NCI-H774 (cell line): ENCODE measurements at regions not wholly inside any gene's neighbourhood (a gene's known extent, or its start where the extent isn't known, plus 50 kb on each side); places are given as distances from the start of the nearest gene placed in this dataset.

ENCODE experiments used
- DNase-seq: peaks from one replicate; lab custom pipeline; 2025; lab: John Stamatoyannopoulos, UW

DNA sequence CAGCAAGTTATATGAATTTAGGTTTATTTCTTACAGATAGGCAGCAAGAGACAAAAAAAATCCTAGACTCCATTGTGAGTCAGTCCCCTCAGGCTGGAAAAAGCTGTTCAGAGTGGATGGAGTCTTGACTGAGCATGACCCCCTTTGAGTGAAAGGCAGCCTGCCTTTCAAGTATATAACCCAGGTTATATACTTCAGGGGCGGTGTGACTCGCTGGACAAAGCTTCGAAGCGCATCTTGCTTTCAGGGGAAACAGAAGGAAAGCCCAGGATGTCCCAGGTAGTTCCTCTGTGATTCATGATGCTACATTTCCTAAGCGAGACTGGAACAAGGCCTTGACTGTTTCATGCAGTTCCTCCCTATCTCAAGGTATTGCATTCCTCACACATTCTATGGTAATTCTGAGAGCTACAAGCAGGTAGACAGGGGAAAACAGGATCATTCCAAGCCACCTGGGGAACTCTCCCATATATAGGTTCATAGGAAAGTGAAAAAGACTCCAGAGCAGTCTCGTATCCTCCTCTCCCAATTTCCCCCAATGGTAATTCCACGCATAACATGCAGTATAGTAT lies 1244.1 kb upstream of the CDH6 start:
- no peak for DNase-seq

DNA sequence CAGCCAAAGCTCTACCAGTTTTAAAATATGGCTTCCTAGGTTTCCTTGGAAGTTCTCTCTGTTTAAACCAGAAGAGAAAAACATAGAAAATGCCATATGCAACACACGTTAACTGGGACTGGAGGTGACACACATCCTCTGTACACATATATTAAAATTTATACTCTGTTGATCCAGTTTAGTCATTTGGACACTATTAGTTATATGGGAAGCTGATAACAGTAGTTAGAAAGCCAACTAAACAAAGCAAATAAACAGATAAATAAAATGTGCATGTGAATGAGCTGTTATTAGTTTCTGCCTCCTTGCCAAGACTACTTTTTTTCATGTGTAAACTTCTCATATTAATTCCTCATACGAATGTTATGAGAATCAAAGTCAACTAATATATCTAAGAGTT lies 1249.2 kb upstream of the CDH6 start:
- no peak for DNase-seq

DNA sequence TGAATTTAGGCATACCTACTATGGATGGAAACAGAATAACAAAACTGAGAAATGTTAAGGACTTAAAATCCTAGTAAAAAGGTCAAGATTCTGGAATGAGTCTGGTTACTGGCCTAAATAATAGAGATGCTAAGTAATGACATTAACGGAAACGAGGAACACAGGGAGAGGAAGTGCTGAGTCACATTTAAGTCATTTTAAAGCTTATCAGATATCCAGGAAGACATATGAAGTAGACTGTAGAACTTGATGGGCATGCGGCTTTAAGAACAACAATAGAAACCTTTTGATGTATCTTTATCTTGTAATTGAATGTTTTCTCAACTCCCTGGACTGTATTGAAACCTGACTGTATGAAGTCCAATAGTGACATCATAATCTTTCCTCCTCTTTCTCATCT lies 1251.4 kb upstream of the CDH6 start:
- no peak for DNase-seq

DNA sequence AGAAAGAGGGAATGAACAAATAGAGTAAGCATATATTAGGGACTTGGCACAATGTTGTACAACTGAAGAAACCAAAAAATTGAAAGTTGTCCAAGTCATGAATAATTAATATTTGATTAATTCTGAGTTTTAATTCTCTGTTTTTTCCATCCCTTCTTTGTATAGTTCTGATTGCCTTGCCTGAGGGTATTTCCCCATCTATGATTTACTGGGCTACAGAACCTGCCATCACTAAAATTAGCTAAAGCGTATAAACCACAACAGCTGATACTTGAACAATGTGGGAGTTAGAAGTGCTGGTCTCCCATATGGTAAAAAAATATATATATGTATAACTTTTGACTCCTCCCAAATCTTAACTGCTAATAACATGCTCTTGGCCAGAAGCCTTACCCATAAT lies 1253.5 kb upstream of the CDH6 start:
- DNase-seq: no peak

DNA sequence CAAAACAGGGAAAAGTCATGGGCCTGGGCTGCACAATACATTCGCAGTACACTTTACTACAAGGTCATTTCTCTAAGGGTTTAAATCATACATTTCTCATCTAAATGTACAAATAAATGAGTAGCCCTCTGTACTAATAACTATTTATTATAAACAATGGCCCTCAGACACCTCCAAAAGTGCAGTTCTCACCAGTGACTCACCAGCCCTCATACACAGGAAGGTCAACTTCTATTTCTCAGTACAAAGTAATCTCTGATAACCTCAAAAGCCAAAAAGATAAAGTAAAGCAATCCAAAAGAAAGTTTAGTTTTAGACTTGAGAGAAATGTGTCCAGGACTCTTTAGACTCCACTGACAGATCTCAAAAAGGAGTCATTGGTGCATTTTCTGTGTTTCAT lies 1258.1 kb upstream of the CDH6 start:
- no peak for DNase-seq

DNA sequence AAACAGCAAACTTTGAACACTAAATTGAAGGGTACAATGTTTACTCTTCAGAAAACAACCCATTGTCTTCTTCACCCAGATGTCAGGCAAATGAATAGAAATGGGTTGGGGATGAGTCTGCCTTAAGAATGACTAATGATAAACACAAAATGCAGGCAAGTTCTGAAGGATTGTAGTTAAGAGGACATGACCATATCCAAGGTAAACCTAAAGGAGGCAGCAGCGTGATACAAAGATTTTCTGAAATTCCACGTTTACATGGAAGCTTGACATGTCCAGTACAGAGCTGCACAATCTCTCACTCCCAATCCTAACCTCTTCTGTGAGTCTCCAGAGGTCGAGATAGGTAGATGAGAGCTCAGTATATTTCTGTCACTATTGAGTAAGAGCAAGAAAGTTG lies 1263.2 kb upstream of the CDH6 start:
- no peak for DNase-seq

DNA sequence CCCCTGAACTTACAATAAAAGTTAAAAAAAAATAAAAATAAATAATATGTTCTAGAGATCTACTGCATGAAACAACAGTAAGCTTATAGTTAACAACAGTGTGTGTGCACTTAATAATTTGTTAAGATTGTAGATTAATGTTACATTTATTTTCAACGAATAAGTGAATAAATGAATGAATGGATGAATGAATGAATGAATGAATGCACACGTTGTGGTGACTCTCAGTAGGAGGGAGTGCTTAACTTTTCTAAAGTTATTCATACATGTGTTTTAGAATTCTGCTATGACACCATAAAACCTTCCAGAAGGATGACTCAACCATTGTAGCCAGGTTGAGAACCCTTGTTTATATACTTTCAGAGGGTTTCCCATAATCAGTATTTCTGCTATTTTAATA lies 1269.4 kb upstream of the CDH6 start:
- DNase-seq: no peak

DNA sequence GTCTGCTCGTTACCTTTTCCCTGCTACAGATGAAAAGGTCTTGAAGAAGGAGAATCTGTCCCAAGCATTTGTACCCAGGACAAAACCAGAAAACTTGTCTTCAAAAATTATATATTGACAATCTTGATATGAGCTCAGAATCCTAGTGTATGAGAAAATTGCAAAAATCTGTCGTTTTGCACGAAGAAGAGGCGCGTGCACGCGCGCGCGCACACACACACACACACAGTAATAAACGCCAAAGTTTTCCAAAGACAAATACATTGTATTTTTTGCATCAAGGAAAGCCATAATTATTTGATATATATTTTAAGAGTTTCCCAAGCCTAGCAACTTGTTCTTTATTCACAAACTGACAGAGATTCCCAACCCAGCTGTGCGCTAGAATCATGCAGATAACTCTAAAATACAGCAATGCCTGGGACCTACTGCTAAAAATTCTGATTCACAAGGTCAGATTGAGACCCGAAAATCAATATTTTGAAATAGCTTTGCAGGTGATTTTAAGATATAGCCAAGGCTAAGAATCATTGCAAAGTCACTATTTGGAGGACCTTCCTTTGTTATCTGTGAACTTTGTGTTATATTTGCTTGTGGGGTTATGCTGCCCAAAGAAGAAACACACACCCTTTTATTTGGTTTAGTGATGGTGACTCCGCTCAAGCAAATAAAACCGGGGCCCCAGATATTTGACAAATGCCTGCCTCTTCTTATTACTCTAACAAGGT lies 1287.7 kb upstream of the CDH6 start:
- no peak for DNase-seq

DNA sequence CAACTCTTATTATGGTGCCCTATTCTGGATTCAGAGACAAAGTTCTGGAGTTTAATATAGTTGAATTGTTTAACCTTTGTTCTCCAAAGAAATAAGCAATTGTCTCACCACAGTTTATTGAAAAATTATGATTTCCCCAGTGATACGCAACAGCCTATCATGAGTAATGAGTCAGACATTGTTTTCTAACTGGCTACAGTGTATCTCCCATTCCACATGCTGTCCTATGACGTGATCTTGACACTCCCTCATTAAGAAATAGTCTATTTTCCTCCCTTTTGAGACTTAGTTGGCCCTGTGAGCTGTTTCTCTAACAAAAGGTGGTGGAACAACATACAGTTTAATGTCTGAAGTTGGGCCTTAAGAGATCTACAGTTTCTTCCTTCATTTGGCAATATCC lies 1290.6 kb upstream of the CDH6 start:
- DNase-seq: no peak

DNA sequence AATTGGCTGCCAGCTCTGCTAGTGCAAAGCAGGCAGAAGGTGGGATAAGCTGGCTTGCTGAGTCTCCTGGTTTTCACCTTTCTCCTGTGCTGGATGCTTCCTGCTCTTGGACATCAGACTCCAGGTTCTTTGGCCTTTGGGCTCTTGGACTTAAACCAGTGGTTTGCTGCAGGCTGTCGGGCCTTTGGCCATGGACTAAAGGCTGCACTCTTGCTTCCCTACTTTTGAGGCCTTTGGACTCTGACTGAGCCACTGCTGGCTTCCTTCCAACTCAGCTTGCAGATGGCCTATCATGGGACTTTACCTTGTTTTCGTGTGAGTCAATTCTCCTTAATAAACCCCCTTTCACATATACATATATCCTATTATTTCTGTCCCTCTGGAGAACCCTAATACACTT lies 1293.9 kb upstream of the CDH6 start:
- no peak for DNase-seq

DNA sequence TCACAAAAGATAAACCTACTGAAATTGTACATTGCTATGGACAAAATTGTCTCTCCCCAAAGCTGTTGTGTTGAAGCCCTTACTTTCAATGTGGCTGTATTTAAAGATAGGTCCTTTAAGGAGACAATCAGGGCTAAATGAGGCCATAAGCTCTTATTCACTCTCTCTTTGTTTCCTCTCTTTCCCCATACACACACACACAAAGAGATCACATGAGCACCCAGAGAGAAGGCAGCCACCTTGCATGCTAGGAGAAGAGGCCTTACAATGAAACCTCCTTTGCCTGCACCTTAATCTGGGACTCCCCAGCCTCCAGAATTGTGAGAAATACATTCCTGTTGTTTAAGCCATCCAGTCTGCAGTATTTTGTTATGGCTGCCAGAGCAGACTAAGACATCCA lies 1295.6 kb upstream of the CDH6 start:
- no peak for DNase-seq

DNA sequence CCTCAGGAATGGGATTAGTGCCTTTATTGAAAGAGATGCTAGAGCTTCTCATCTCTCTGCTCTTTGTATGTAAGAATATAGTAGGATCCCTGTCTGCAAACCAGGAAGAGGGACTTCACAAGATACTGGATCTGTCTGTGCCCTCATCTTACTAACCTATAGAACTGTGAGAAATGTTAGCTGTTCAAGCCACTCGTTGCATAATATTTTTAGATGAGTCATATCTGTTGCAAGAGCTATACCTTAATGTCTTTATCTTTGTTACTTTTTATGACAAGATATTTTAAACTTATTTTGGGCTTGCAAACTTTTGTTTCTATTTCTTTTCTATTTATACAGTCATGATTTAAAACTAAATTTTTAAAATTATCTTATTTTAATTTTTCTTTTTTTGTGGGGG lies 1296.8 kb upstream of the CDH6 start:
- DNase-seq: no peak

DNA sequence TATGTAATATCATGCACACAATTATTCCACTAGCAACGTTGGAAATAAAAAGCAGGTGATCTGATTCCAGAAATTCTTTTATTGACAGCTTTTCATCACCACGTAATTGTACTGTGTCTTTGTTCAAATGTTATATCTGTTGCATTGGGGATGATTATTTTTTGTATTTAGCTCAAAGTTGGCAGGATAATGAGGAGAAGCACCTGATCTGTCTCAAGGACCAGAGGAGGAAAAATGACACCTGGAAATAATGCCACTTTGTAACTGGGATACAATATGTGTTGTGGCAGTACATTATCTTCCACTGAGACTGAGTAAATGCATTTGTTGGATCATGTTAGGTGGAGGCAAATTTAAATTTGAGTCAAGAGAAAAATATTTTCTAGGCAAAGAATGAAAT lies 1298.8 kb upstream of the CDH6 start:
- no peak for DNase-seq

DNA sequence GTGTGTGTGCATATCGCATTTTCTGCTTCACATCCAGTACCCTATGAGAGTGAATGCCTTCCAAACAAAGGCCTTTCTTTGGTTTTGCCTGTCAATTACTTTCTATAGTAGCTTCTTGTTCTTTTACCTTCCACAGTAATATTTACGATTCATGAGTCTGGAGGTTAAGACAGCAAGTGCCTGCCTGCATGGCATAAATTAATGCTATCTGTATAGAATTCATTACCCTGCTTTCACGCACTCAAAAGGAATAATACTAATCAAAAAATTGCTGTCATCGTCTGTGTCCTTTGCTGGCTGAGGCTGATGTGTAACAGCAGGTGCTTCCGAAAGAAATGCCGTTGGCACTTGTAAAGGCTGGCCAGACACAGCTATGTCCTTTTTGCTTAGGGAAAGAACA lies 1304.4 kb upstream of the CDH6 start:
- DNase-seq: no peak

DNA sequence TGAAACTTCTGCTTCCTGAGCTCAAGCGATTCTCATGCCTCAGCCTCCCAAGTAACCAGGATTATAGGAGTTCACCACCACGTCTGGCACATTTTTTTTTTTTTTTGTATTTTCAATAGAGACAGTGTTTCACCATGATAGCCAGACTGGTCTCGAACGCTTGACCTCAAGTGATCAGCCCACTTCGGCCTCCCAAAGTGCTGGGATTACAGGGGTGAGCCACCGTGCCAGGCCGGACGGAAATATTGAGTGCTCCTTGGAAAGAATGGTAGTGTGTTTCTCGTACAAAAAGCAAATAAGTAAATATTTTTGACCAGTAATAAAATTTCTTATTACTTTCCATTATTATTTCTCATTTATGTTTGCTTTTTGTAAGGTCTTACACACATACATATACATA lies 1307.9 kb upstream of the CDH6 start:
- DNase-seq: no peak

DNA sequence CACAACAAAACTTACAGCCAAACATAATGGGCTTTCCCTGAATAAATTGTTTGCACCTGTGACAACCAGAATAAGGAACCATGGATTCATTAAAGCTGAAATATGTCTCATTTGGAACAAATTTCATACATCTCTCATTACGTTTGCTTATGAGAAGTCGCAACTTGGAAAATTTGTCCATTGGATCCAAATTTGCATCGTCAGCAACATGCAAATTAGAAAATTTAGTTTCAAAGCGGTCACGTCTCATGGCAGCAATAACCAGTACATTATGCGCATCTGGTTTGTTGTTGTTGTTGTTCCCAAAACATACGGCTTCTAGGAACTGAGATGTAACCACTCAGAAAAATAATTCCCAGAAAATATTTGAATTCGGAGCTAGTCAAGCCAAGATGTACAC lies 1311.5 kb upstream of the CDH6 start:
- DNase-seq: no peak

DNA sequence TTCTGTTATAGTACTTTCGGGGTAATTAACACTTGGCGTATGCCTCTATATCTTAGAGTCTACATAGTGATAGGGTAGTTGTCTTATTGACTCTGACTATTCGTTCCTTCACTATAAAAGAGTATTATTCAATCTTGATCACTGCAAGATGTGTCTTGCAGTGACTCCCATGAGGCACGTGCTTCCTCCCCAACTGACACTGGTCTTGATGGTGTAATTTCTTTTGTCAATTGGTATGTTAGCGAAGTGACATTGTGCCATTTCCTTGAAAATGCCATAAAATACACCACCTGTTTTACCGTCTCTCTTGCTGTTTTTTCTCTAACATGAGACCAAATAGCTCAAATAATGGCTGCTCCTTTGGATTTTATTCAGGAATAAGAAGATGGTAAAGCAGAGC lies 1314.1 kb upstream of the CDH6 start:
- DNase-seq: no peak

DNA sequence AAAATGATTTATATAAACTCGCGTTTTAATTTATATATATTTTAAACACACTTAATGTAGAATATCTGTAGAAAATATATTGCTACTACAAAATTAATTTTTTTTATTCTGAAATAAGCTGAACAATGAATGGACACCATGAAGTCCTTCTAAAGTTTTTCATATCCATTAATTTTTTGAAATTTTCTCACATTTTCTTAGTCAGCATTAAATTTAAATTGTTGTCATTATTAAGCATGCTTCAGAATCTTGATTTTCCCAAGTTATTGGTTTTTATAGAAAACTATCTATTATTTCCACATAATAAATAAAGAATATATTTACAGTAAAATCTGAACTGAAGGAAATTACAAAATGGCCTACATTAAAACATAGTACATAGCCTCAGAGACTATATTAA lies 1314.9 kb upstream of the CDH6 start:
- DNase-seq: no peak

DNA sequence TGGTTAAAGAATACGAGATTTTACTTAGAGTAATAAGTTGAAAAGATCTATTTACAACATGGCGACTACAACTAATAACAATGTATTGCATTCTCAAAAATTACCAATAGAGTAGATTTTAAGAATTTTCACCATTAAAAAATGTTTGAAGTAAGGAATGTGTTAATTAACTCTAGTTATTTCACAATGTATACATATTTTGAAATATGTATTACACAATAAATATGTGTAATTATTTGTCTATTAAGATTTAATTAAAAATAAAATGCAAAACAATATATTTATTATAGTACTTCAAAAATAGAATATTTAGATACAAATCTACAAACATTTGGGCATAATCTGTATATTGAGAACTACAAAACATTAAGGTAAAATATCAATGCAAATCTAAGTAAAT lies 1326.3 kb upstream of the CDH6 start:
- DNase-seq: no peak

DNA sequence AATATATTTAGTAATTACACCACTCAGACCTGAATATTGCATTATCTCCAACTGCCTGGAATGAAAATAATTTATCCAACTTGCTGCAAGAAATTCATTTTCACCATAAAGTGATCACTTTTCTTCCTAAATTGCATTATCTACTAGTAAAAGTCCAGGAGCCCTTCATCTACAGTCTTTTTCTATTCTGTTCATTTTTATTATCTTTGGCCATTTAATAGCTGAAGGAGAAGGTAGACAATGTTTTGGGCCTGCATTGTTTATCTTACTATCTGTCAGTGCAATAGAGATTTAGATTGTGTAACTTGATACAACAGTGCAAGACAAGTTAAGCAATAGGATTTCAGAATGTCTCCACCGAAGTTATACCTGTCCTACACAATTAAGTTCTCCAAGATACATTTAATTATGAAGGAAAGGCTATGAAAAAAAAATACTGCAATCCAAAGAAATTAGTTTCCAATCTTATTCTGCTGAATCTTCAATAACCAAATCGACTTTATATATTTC lies 1339.7 kb upstream of the CDH6 start:
- DNase-seq: no peak

DNA sequence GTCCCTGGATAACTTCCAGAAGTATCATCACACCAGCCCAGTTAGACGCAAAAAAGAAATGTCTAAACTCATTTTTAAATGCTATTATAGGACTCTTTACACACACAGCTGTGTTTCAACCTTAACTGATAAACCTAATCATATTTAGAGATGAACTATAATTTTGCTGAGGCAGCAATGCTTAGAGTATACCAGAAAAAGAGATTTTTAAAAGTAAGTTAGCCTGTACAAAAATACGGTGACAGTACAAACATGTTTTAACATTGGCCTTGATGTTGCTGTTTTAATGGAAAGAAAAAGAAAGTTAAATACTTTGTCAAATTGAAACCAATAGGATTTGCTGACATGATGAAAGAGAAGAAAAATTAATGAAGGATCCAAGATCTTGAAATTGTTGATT lies 1341.2 kb upstream of the CDH6 start:
- DNase-seq: no peak

DNA sequence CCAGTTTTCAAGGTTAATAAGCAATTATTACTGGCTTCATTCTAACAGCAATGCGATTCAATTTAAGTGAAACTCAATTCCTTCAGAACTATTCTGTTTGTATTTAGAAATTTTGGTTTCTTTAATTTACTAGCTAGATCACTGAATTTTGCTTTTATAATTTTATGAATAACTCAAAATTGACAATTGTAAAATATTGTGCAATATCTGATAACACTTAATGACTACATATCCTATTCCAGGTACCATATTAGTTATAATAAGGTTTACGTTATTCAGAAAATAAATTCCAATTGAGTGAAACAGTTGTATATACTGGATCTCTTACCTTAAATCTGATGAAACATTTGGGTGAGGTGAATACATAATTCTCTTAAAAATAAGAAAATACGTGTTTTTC lies 1348.3 kb upstream of the CDH6 start:
- no peak for DNase-seq

DNA sequence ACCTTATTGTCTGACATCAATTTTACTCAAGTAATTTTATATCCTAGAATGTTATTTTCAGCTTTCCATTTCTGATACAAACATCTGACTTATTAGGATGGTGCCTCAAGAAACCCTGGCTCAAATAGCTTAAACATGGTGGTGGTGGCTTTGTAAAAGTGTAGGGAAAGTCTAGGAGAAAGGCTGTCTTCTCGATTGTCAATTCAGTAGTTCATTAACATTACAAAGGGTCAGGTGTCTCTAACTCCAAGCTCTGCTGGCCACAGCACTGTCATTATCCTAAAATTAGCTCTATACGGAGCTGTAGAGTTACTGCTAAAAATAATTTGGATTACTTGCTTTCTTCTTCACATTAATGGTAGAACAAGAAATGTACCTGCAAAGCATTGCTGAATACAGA lies 1360.1 kb upstream of the CDH6 start:
- DNase-seq: no peak

DNA sequence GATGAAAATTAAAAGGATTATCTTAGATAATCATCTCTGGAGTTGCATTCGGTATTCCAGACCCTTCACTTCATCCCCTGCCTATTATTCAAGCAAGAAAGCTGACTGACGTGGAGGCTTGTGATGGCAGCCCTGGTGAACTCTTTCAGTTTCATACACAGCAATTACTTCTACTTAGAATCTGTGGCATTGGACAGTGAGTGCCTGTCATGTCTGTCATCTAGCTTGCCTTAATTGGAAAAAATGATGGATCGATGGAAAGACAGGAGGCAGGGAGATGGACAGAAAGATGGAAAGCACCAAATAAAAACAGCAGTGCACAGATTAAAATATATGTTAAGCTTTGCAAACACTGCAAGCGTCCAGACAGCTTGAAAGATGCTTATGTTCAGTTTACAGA lies 1371.0 kb upstream of the CDH6 start:
- no peak for DNase-seq
